GM12872 (cell line): ENCODE measurements at regions not wholly inside any gene's neighbourhood (a gene's known extent, or its start where the extent isn't known, plus 50 kb on each side); places are given as distances from the start of the nearest gene placed in this dataset.

ENCODE experiments used
- CTCF ChIP-seq: IDR thresholded peaks from 3 replicates; pipeline ENCODE4 v1.5.1; 2011; ENCODE audit warnings: low read depth, mild to moderate bottlenecking, low read length, moderate library complexity; ENCODE audit not compliant: insufficient read depth

- TF ChIP-seq CTCF, result no peak
Measured at GRCh38 chrX:2572740-2573139, 72.0 kb upstream of the DHRSX start.

DNA sequence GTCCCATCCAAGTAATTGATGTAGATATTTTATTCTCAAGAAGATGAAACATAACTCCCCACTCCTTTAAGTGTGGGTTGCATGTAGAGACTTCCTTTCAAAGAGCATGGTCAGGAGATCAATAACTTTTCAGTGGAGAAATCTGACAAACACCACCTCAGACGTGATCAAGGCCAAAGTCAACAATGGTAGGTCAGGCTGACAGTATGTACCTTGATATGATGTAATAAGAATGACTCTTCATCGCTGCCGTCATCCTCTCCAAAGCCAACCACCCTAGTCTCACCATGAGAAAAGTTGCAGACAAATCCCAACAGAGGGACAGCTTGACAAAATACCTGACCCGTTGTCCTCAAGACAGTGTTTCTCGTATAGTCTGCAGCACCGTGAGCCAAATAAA, 67.3 kb upstream of the DHRSX start:
- no peak for TF ChIP-seq CTCF

DNA sequence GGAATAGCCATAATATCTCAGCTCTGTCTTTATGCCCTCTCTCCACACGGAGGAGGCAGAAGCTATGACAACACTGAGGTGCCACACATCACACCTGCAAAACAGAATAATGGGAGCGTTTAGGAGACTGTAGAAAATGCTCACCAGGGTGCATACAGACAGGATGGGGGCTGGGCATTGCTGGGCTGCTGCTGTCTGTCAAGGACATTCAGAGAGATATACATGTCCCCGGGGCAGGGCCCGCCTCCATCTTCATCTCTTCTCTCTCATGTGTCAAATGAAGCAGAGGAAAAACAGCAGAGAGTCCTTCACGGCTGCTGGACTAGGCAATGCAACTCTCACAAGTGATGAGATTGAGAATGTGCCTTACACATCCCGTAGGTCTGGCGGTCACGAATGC, 65.3 kb upstream of the DHRSX start:
- no peak for TF ChIP-seq CTCF

DNA sequence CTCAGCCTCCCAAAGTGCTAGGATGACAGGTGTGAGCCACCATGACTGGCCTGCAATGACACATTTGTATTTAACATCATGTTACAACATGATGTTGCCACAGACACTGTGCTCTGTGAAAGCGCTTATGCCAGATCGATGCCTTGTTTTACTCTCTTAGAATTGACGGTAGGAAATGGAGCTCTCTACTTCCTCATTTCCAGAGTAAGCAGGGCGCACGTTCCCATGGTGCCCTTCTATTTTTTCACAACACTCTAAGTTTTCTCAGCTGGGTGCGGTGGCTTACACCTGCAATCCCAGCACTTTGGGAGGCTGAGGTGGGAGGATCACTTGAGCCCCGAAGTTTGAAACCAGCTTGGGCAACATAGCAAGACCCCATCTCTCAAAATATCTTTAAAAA, 60.7 kb upstream of the DHRSX start:
- no peak for TF ChIP-seq CTCF

- TF ChIP-seq CTCF, result no peak
Measured at GRCh38 chrX:2559124-2559523, 58.3 kb upstream of the DHRSX start.

- no peak for TF ChIP-seq CTCF
Measured at GRCh38 chrX:2554891-2555290, 54.1 kb upstream of the DHRSX start.

GRCh38 chrX:2552621-2553201, 51.9 kb upstream of the DHRSX start:
- TF ChIP-seq CTCF, result no peak

DNA sequence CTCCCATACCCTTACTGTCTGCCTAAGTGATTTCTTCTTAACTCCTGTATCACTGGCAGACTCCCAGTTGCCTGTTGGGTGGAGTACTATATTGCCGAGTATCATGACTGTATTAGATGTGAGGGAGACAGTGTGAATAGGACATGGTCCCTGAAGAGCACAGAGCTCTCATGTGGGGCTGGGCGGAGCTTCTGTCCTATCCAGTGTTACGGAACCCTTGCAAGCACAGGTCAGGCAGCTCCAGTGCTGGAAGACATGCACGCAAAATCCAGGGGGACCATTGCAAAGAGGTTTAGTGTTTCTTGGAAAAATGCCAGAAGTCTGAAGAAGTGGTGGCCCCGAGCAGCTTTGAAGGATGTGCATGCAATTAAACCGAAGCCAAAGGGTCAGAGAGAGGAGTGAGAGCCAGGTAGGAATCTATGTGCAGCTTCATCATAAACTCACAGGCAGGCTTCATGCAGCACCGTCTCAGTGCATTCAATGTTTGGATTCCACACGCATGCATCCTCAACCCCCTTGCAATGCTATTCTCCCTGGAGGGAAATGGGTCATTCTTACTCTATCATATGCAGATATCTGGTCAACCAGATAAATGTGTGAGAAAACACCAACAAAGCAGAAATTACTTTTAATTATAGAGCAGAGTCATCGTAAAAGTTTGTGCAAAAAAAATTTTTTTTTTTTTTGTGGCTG, 49.7 kb upstream of the DHRSX start:
- no peak for TF ChIP-seq CTCF
